SK-MEL-5 (cell line): ENCODE measurements at regions not wholly inside any gene's neighbourhood (a gene's known extent, or its start where the extent isn't known, plus 50 kb on each side); places are given as distances from the start of the nearest gene placed in this dataset.
"Not testable (repeated sequence)": the region's sequence is repeated elsewhere in the genome, so short reads cannot be mapped to it uniquely, and the experiment has no call there.

ENCODE experiments used
- DNase-seq: peaks from one replicate; pipeline ENCODE4 v3.0.0-alpha.2; 2016; ENCODE audit warnings: low read depth, low spot score
- in situ Hi-C: cut with HindIII; loops from 2 replicates; pipeline ENCODE4 v1.10.0; 2016; ENCODE audit warnings: low sequenced_read_pairs, high pct_unique_total_duplicates, low pct_unique_long_range_greater_than_20kb

DNA sequence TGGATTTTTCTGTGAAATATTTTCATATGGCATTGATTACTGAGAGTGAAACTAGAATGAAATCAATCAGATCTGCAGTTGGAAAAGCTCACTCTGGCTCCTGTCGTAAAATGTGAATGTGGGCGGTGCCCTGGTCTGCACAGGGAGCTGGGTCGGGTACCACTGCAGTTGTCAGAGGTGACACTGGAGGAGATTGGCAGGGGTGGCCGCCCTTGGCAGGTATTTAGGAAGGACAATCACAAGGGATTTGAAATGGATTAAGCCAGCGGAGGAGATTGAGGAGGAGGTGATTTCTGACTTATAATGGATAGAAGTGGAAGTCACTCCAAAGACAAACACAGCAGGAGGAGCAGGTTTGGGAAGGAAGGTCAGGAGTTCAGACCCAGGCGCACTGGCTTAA lies 109.0 kb upstream of the ZNF479 start:
- DNase-seq, in situ Hi-C loops: not testable (repeated sequence)

DNA sequence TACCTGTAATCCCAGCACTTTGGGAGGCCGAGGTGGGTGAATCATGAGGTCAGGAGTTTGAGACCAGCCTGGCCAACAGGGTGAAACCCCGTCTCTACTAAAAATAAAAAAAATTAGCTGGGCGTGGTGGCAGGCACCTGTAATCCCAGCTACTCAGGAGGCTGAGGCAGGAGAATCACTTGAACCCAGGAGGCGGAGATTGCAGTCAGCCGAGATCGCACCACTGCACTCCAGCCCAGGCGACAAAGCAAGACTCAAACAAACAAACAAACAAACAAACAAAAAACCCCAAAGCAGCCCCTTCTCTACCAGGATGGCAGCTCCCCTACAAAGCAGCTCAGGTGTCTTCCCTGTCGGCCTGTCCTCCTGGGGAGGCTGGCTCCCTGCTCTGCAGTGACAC lies 111.3 kb upstream of the ZNF479 start:
- DNase-seq, in situ Hi-C loops: not testable (repeated sequence)

DNA sequence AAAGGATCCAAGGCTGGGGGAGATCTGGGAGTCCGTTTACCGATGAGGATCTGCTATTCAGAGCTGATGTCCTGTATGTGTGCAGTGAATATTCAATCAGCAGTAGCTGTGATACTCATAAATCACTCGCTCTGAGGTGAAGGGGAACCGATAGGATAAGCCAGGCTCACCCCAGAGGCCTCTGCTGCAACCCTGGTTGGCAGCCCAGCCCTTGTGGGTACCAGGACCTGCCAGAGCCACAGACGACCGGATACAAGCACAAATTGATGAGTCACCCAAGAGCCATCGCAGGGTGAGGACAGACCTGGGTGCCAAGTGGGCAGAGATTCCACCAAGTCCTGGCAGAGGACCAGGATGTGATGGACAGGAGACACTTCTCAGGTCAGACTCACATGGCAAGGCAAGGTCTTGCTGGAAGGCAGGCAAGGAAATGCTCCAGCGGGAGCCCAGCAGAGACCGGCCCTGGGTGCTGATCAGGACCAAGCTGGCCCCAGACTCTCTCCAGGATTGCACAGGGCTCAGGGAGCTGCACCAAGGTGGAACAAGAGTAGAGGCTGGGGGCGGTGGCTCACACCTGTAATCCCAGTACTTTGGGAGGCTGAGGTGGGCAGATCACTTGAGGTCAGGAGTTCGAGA lies 112.2 kb upstream of the ZNF479 start:
- DNase-seq, in situ Hi-C loops: not testable (repeated sequence)

DNA sequence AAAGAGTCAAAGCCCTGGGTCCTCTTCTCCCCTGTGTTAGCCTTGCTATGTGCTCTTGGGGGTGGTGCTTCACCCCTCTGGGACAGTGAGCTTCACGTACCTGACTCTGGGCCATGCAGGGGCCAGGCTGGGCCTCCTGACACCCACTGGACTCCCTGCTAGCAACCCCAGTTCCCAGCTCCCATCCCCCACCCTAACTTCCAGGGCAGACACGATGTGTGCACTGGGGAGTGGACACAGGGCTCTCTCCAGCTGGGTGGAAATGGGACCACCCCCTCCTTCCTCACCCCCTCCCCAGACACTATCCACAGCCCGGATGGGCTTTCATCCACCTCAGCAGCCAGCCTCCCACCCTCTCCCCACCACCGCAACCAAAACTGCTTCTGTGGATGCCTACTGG lies 113.0 kb upstream of the ZNF479 start:
- in situ Hi-C loops = no loop called here

DNA sequence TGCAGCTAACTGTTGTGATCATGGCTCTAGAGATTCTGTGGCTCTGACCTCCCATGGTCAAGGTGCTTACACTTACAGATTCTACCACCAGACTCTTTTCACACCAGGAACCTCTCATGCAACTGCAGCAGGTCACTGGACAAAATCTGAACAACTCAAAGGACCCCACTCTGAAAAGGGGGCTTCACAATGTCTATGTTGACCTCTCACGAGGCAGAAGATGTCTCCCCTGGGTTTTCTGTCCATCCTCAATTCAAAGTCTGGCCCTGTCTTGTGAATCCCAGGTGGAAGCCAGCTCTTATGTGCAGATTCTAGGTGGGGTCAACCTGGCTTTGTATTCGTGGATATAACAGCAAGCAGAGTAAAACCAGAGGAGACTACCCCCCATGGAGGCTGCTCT lies 118.6 kb upstream of the ZNF479 start:
- no peak for DNase-seq
- in situ Hi-C loops = no loop called here

More for the DNA sequence above, 113.0 kb upstream of the ZNF479 start:
- no peak for DNase-seq

DNA sequence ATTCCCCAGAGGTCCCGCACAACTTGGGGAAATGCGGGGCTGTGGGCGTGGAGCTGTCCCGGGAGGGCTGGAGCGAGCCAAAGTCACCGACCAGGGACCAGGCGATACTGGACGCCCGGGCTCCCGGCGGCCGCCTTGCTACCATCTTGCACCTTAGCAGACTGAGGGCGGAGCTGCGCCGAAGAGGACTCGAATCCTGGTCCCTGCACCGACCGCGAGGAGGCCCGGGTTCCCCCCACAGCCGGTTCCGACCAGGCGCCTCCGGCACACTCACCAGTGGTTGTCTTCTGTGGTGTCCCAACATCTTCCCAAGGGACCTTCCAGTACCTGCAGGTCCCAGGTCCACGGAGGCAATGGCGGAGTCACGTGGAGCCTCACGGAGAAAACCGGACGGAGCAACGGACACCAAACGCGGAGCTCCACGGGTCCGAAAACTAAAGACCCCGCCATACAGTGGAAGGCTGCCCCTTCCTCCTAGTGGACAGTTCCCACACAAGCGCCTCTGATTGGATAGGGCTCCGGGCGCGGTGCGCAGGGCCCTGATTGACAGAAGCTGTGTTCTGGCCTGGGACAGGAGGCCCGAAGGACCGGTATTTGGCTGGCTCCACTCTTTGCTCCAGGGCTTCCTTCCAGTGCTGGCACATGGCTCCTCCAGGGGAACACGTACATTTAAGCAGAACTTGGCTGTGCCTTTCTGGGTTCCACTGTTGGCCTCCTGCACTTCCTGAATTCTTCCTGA lies 124.6 kb upstream of the ZNF479 start:
- DNase-seq = no peak
- in situ Hi-C loops = no loop called here

DNA sequence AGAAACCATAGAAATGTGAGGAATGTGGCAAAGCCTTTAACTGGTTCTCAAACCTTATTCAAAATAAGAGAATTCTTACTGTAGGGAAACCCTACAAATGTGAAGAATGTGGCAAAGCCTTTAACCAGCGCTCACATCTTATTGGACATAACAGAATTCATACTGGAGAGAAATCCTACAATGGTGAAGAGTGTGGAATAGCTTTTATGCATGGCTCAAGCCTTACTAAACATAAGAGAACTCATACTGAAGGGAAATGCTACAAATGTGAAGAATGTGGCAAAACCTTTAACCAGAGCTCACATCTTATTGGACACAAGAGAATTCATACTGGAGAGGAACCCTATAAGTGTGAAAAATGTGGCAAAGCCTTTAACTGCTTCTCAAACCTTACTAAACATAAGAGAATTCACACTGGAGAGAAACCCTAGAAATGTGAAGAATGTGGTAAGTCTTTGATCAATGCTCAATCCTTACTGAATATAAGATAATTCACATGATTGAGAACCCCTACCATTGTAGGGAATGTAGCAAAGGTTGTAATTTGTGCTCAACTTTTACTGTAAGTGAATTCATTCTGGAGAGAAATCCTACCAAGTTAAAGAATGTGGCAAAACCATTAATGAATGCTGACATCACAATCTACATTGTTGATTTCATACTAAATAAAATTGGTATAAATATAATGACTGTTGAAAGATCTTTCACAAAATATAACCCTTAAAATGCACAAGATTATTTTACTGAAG lies 142.5 kb upstream of the ZNF479 start:
- DNase-seq = no peak
- in situ Hi-C loops = no loop called here

DNA sequence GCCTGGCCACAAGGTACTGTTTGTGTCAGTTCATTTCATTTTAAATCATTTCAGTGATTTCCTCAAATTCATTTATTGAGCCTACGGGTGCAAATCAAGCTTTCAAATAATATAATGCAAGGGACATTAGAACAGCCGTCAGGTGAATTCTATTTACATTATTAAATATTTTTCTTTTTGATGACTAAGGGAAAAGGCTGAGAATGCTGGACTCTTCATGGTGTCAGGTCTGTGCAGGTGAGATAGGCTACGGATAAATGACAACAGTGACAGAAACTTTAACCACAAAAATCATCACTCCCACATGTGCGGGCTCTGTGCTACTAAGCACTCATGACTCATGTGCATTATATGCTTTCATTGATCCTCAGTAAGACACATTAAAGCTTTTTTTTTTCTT lies 149.2 kb upstream of the ZNF716 start:
- no peak for DNase-seq
- in situ Hi-C loops = no loop called here

DNA sequence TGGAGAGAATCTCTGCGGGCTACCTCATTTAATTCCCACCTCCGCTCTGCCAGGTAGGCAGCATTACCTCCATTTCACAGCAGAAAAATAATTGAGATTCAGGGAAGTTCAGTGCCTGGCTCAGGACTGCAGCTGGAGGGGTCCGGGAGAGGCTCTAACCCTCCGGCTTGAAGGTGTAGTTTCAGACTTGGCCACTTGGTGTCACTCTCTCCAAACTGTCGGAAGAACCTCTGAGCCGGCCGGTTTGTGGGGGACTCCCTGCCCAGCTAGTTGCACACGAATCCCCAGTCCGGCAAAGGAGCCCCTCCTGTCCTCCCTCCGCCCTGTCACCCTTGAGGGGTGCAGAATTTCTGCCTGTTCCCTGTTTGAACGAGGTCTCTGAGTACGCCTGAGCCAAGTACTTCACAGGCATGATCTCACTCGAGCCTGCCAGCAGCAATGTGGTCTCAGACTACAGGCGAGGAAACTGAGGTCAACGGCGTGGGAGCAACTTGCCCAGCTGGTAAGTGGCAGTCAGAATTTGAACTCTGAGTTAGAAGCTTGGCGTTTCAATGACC lies 144.7 kb upstream of the ZNF716 start:
- DNase-seq = peak; percentile 7
- in situ Hi-C loops = no loop called here

DNA sequence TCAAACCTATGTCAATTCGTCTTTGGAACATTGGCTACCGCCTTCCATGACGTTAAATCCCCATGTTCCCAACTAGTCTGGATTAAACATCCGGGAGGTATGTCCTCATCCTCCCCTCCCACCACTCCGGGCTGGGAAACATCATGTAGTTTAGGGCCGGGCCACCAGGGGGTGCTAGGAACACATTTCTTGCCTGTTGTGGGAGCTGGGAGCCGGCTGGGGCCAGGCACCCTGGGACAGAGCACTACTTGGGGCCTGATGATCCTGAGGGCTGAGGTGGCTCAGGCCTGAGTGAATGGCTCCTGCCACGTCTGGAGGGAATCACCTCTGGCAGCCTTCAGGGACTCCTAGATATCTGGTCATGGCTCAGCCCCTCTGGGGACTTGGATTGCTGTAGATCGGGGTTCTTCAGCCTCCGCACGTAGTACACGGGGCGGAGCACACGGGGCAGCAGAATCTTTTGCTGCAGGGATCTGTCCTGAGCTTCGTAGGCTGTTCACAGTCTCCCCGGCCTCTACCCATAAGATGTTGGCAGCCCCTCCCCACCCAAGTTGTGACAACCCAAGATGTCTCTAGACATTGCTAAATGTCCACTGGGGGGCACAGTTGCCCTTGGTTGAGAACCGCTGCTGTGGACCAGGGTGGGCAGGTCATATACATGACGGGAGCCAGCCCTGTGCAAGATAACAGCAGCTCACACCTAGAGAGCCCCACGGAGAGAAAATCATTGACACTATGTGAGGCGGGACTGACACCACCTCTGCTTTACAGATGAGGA lies 141.2 kb upstream of the ZNF716 start:
- in situ Hi-C loops = no loop called here
- peak; percentile 34 for DNase-seq

DNA sequence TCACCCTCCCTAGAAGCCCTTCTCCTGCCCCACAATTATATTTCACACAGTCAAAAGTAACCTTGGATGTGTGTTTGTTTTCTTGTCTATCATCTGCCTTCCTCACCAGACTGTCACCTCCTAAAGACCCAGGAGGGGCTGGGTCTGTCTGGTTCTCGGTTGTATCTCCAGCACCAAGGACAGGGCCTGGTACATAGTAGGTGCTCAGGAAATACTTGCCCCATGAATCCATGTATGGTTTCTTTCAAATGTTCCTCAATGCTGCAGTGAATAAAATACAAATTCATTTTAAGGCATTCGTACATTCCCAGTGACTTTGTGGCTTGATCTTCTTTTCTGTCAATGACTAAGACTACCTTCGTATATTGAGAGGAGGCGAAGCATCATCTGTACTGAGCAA lies 122.9 kb upstream of the ZNF716 start:
- no peak for DNase-seq
- in situ Hi-C loops = no loop called here

DNA sequence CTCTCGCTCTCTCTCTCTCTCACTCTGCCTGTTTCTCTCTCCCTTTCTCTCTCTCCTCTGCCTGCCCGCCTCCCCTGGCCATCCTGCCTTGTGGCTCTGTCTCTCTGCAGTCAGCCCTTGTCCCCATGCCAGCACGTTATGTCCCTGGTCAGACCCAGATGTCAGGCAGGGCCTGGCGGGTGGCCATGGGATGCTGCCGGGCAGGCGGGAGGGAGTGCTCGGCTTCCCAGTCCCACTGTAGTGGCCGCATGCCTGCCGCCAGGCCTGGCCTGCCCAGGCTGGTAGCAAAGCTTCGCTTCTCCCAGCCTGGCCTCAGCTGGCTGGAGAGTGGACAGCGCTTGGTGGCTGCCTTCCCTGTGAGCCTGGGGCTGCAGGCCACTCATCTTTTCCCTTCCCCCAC lies 121.5 kb upstream of the ZNF716 start:
- no peak for DNase-seq
- in situ Hi-C loops = no loop called here

DNA sequence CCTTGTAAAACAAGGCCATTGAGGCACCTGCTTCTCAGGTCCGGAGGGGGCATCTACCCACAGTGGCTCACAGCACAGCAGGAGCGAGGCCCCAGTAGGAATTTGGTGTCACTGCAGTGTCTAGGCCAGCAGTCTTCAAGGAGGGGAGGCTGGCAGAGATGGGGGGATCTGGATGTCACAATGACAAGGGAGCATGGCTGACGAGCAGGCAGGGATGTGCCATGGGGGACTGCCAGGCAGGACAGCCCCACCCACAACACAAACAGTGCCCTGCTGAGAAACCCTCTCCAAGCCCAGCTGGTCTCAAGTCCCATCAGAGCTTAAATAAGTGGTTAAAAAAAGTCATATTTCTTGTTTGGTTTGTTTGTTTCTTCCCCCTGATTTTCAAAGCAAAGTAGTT lies 121.0 kb upstream of the ZNF716 start:
- no peak for DNase-seq

DNA sequence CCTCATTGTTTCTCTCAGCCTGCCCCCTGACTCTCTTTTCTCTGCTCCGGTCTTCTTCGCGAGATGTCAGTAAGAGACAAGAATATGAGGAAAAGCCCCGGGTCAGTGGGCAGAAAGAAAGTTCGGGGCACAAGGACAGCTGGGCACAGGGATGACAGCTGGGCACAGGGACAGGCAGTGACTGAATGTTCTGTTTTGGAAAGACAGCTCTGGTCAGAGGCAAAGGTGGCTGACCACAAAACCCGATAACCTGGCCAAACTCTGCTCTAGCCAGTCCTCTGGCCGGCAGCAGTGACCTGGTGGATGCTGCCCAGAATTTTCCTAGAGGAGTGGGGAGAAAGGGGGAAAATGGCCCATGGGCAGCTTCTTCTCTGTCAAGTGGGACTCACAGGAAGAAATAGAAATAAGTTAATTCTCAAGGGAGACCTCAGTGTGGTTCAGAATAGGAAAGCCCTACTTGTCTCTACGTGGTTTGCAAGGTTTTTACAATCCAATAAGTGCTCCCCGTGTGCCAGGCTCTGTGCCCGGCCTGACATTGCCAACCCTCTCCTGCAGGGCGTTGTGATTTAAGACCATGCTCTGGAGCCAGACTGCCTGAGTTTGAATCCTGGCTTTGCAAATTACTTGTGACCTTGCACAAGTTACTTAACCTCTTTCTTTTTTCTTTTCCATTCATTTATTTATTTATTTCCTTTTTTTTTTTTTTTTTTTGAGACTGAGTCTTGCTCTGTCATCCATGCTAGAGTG lies 110.6 kb upstream of the ZNF716 start:
- DNase-seq = no peak
- in situ Hi-C loops = no loop called here

More for the DNA sequence above, 121.0 kb upstream of the ZNF716 start:
- in situ Hi-C loops = no loop called here

DNA sequence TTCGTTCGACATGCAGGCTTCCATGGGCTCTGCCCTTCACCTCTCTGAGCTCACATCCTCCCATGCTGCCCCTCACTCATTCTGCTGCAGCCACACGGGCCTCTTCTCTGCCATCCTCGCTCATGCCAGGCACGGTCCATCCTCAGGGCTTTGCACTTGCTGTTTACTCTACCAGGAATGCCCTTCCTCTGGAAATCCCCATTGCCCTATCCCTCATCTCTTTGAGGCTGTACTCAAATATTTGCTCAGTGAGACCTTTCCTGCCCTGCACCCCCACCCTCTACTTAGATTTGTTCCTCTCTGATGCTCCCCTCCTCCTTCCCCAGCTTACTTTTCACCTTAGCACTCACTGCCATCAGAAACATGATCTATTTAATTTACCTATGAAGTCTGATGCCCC lies 107.0 kb upstream of the ZNF716 start:
- in situ Hi-C loops = no loop called here
- no peak for DNase-seq

DNA sequence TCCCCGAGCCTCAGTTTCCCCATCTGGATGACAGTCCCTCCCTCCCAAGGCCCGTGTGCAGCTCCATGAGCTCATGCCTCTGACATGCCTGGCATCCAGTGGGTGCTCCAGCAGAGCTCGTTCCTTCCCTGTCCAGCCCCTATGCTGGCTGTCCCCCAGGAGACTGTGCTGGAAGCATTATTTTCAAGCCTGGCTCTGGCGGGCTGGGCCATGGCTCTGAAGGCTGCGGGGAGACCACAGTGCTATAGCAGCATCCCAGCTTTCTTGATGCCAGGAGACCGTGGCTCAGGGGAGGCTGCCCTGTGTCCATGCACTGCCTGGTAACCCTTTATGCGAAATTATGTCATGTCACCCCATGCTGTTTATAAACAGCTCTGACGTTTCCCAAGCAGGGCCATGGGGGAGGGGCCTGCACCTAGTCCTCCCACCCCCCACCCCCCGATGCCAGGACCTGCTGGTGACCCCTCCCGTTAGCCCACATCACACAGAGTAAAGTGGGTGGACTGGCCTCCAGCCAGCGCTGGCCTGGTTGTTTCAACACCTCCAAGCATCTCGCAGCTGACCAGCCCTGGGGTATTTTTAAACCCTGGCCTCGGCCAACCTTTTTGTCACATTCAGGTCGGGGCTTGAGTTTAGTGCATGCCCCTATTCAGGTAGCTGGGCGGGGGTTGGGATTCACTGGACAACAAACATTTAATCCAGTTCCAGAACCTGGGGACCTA lies 105.9 kb upstream of the ZNF716 start:
- in situ Hi-C loops = no loop called here
- DNase-seq = no peak

DNA sequence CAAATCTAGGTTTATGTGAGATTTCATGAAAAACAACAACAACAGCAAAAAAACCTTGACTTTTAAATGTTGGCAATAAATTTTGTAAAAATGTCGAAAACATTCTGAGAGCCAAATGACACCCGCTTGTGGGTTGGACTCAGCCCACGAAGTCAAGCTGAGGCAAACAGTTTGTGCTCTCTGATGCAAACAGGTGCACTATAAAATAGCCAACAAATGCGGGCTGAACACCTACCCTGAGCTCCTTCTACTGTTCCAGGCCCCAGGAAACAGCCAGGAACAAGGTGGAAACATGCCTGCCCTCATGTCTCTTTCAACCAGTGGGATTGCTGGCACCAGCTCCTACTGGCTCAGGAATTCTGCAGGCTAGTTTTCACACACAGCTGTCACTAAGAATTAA lies 105.0 kb upstream of the ZNF716 start:
- in situ Hi-C loops = no loop called here
- no peak for DNase-seq
